NCI-H82 (cell line): ENCODE measurements at regions not wholly inside any gene's neighbourhood (a gene's known extent, or its start where the extent isn't known, plus 50 kb on each side); places are given as distances from the start of the nearest gene placed in this dataset.
"Not testable (repeated sequence)": the region's sequence is repeated elsewhere in the genome, so short reads cannot be mapped to it uniquely, and the experiment has no call there.

Experiments
- DNase-seq: peaks from one replicate; lab custom pipeline; 2025; lab: John Stamatoyannopoulos, UW

- DNase-seq, result no peak
These were observed 54.3 kb upstream of the CIT start for GRCh38 chr12:119931402-119931801.

DNA sequence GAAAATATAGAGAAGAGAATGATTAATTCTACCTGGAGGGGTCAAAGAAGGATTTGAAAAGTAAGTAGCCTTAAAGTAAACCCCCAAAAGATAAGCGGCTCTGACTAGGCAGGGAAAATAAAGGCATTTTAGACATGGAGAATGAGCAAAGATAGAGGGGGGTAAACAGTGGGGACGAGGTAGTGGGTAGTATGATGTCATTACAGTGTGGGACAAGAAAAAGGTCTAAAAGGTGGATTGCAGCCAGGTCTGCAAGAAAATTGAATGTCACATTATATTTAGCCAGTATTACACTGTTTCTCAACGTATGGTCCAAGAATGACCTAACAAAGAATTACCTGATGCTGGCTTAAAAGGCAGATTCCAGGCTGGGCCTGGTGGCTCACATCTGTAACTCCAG is 55.8 kb upstream of the CIT start:
- no peak for DNase-seq

- DNase-seq, result not testable (repeated sequence)
These were observed 54.3 kb upstream of the BICDL1 start for GRCh38 chr12:119934780-119935179.

- DNase-seq, result no peak
These were observed 52.2 kb upstream of the BICDL1 start for GRCh38 chr12:119936705-119937311.

GRCh38 chr12:119938049-119938667 is 50.9 kb upstream of the BICDL1 start:
- peak; percentile 77 for DNase-seq
